ENCODE measurements at regions not wholly inside any gene's neighbourhood (a gene's known extent, or its start where the extent isn't known, plus 50 kb on each side); places are given as distances from the start of the nearest gene placed in this dataset.

DNA sequence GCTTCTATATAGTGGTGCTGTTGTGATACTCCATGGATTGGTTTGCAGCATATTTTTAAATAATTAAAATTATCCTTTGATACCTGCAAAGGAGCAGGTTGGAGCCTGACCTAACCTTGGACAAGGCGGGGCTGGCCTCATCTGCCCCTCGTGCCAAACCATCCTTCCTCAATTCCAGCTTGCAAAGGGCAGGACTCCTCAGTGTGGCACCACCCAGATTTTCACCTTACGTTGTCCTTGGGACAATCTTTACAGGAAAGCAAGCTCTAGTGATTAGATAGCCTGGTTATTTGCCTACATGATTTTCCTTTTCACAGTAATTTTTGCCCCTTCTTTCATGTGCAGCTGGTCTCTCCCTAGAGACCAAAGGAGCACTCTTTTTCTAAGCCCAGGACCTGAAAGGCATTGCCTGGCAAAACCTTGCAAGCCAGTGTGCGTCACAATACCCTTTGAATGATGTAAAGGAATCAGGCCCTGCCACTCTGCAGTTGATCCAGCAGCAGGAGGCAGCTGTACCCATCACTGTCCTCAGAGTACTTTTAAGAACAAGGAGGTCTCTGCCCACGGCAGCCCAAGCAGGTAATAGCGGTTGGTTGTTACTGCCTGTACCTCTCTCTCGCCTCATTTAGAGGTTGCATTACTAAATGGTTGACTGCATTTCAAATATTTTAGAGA, 99.4 kb downstream of the ADSS2 start:
- Histone ChIP-seq H3K4me3 (ENCODE audit: low read depth in 1 of 3, low read length in 3 of 3) (no peak overlapping the region), H3K27ac (ENCODE audit: low read depth in 1 of 2, low read length in 2 of 2) (no peak overlapping the region), H3K9ac (ENCODE audit: low read depth in 1 of 2, low read length in 2 of 2) (no peak overlapping the region), H3K36me3 (ENCODE audit: control insufficient read depth in 4 of 4, insufficient read depth in 3 of 4, low read depth in 1 of 4, low read length in 3 of 4) (no peaks in the 10 kb centered on the region), H3K4me1 (ENCODE audit: control insufficient read depth in 4 of 4, insufficient read depth in 4 of 4, low read length in 3 of 4) (no peaks in the 10 kb centered on the region), H3K27me3 (ENCODE audit: control insufficient read depth in 4 of 4, insufficient read depth in 4 of 4, low read length in 3 of 4) (no peaks in the 10 kb centered on the region), H3K9me3 (ENCODE audit: control insufficient read depth in 4 of 4, low read length in 3 of 4) (no peaks in the 10 kb centered on the region)
- no peak for TF ChIP-seq GABPA (IDR thresholded peaks at IDR 0.05 in 1 of 2, conservative IDR thresholded peaks at IDR 0.05 in 1 of 2)
- TF ChIP-seq, protein P1, sequence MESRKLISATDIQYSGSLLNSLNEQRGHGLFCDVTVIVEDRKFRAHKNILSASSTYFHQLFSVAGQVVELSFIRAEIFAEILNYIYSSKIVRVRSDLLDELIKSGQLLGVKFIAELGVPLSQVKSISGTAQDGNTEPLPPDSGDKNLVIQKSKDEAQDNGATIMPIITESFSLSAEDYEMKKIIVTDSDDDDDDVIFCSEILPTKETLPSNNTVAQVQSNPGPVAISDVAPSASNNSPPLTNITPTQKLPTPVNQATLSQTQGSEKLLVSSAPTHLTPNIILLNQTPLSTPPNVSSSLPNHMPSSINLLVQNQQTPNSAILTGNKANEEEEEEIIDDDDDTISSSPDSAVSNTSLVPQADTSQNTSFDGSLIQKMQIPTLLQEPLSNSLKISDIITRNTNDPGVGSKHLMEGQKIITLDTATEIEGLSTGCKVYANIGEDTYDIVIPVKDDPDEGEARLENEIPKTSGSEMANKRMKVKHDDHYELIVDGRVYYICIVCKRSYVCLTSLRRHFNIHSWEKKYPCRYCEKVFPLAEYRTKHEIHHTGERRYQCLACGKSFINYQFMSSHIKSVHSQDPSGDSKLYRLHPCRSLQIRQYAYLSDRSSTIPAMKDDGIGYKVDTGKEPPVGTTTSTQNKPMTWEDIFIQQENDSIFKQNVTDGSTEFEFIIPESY (IDR thresholded peaks at IDR 0.05) = no peak
- TF ChIP-seq, protein P2, sequence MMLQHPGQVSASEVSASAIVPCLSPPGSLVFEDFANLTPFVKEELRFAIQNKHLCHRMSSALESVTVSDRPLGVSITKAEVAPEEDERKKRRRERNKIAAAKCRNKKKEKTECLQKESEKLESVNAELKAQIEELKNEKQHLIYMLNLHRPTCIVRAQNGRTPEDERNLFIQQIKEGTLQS (IDR thresholded peaks at IDR 0.05) = no peak
- no peak for TF ChIP-seq NR2F2 (IDR thresholded peaks at IDR 0.05)
- no peak for TF ChIP-seq RAD21 (IDR thresholded peaks at IDR 0.05)
- no peak for TF ChIP-seq YY1 (IDR thresholded peaks at IDR 0.05)
- TF ChIP-seq JUND (IDR thresholded peaks at IDR 0.05) = no peak
- TF ChIP-seq, protein P3, sequence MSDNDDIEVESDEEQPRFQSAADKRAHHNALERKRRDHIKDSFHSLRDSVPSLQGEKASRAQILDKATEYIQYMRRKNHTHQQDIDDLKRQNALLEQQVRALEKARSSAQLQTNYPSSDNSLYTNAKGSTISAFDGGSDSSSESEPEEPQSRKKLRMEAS (IDR thresholded peaks at IDR 0.05) = no peak
- TF ChIP-seq, protein P4, sequence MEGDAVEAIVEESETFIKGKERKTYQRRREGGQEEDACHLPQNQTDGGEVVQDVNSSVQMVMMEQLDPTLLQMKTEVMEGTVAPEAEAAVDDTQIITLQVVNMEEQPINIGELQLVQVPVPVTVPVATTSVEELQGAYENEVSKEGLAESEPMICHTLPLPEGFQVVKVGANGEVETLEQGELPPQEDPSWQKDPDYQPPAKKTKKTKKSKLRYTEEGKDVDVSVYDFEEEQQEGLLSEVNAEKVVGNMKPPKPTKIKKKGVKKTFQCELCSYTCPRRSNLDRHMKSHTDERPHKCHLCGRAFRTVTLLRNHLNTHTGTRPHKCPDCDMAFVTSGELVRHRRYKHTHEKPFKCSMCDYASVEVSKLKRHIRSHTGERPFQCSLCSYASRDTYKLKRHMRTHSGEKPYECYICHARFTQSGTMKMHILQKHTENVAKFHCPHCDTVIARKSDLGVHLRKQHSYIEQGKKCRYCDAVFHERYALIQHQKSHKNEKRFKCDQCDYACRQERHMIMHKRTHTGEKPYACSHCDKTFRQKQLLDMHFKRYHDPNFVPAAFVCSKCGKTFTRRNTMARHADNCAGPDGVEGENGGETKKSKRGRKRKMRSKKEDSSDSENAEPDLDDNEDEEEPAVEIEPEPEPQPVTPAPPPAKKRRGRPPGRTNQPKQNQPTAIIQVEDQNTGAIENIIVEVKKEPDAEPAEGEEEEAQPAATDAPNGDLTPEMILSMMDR (IDR thresholded peaks at IDR 0.05; ENCODE audit: low read depth, low read length, missing input control) = no peak
- TF ChIP-seq HNF4A (conservative IDR thresholded peaks at IDR 0.05) = no peak
- TF ChIP-seq FOXA2 (IDR thresholded peaks at IDR 0.05) = no peak
- no peak for TF ChIP-seq FOXA1 (IDR thresholded peaks at IDR 0.05)
- TF ChIP-seq RXRA (IDR thresholded peaks at IDR 0.05) = no peak
- 77% methylated on average over 7 of the region's 7 CpGs for WGBS
- no peak for DNase-seq (ENCODE audit: low spot score)

DNA sequence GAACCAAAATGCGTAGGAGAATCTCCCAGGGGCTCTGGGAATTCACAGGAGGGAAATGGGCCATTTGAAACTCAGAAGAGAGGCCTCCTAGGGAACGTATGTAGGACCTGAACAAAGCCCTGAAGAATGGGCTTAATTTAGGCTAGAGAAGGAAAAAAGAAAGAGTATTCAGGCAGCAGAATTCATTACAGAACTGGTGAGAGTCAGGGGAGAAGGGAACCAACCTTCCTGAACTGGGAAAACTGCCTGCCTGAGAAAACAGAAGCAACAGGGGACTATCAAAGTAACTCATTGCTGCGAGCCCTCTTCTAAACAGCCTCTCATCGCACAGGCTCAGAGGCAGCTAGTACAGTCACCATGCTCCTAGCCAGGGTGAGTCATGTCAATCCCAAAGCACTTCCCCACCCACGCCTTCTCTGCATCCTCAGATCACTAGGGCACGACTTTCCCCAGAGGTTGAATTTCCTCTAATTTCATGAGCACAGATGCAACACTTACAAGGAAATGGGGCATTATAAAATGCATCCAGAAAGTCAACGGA, 98.1 kb downstream of the ADSS2 start:
- no peak for TF ChIP-seq TAF1 (conservative IDR thresholded peaks at IDR 0.05)
- TF ChIP-seq JUND (IDR thresholded peaks at IDR 0.05) = peak; percentile 24 to 45
- TF ChIP-seq, protein P2 (IDR thresholded peaks at IDR 0.05) = no peak
- H3K9me3 ChIP-seq (ENCODE audit: control insufficient read depth in 4 of 4, low read length in 3 of 4) = no peaks in the 10 kb centered on the region
- no peaks in the 10 kb centered on the region for H3K27me3 ChIP-seq (ENCODE audit: control insufficient read depth in 4 of 4, insufficient read depth in 4 of 4, low read length in 3 of 4)
- no peak overlapping the region for H3K4me3 ChIP-seq (ENCODE audit: low read depth in 1 of 3, low read length in 3 of 3)
- 47% methylated on average over 7 of the region's 7 CpGs for WGBS
- no peaks in the 10 kb centered on the region for H3K4me1 ChIP-seq (ENCODE audit: control insufficient read depth in 4 of 4, insufficient read depth in 4 of 4, low read length in 3 of 4)
- no peak overlapping the region for H3K9ac ChIP-seq (ENCODE audit: low read depth in 1 of 2, low read length in 2 of 2)
- H3K27ac ChIP-seq (ENCODE audit: low read depth in 1 of 2, low read length in 2 of 2) = no peak overlapping the region
- H3K36me3 ChIP-seq (ENCODE audit: control insufficient read depth in 4 of 4, insufficient read depth in 3 of 4, low read depth in 1 of 4, low read length in 3 of 4) = no peaks in the 10 kb centered on the region
- no peak for DNase-seq (ENCODE audit: low spot score)

Measured in liver (tissue), 8 donors.